Mesendoderm (in vitro differentiated cells): ENCODE measurements at regions not wholly inside any gene's neighbourhood (a gene's known extent, or its start where the extent isn't known, plus 50 kb on each side); places are given as distances from the start of the nearest gene placed in this dataset.

Experiments
- DNase-seq: peaks from one replicate; pipeline ENCODE4 v3.0.0; 2013
- H2AK5ac ChIP-seq: 2 replicates; pipeline ENCODE4 v1.6.1; 2013; ENCODE audit warnings: low read length, inconsistent platforms
- H2BK120ac ChIP-seq: 2 replicates; pipeline ENCODE4 v1.6.1; 2013; ENCODE audit warnings: low read depth, mild to moderate bottlenecking, low read length, moderate library complexity, mixed read lengths
- H2BK15ac ChIP-seq: replicated peaks from 2 replicates; pipeline ENCODE4 v1.6.1; 2013; ENCODE audit warnings: low read depth, mild to moderate bottlenecking, moderate library complexity
- H2BK5ac ChIP-seq: 2 replicates; pipeline ENCODE4 v1.6.1; 2013; ENCODE audit warnings: low read length, inconsistent platforms
- H3K18ac ChIP-seq: 2 replicates; pipeline ENCODE4 v1.6.1; 2013; ENCODE audit warnings: mild to moderate bottlenecking, low read length, mixed read lengths
- H3K23ac ChIP-seq: one replicate; pipeline ENCODE4 v1.6.1; 2013; ENCODE audit warnings: low read length
- H3K27ac ChIP-seq: 2 replicates; pipeline ENCODE4 v1.5.1; 2013; ENCODE audit warnings: low read depth, mild to moderate bottlenecking, inconsistent platforms, low read length, moderate library complexity
- H3K27me3 ChIP-seq: 2 replicates; pipeline ENCODE4 v1.6.1; 2013; ENCODE audit warnings: low read length, control low read depth, mild to moderate bottlenecking, inconsistent platforms; ENCODE audit not compliant: insufficient read depth, poor library complexity
- H3K36me3 ChIP-seq: 2 replicates; pipeline ENCODE4 v1.6.1; 2013; ENCODE audit warnings: low read length, inconsistent platforms; ENCODE audit not compliant: control insufficient read depth, insufficient read depth
- H3K4ac ChIP-seq: one replicate; pipeline ENCODE4 v1.6.1; 2013; ENCODE audit warnings: low read depth, mild to moderate bottlenecking, low read length, moderate library complexity
- H3K4me1 ChIP-seq: 2 replicates; pipeline ENCODE4 v1.6.1; 2013; ENCODE audit warnings: low read depth, low read length, inconsistent platforms; ENCODE audit not compliant: control insufficient read depth
- H3K4me2 ChIP-seq: 2 replicates; pipeline ENCODE4 v1.6.1; 2013; ENCODE audit warnings: low read length
- H3K4me3 ChIP-seq: 2 replicates; pipeline ENCODE4 v1.5.1; 2013; ENCODE audit warnings: mild to moderate bottlenecking, low read length
- H3K56ac ChIP-seq: one replicate; pipeline ENCODE4 v1.6.1; 2013; ENCODE audit warnings: low read length
- H3K79me1 ChIP-seq: 2 replicates; pipeline ENCODE4 v1.6.1; 2013; ENCODE audit warnings: low read length, inconsistent platforms
- H3K79me2 ChIP-seq: 2 replicates; pipeline ENCODE4 v1.6.1; 2013; ENCODE audit warnings: mild to moderate bottlenecking, low read length; ENCODE audit not compliant: control insufficient read depth, insufficient read depth
- H3K9ac ChIP-seq: 2 replicates; pipeline ENCODE4 v1.6.1; 2013; ENCODE audit warnings: low read length, inconsistent platforms
- H4K5ac ChIP-seq: one replicate; pipeline ENCODE4 v1.6.1; 2013; ENCODE audit warnings: low read length
- H4K8ac ChIP-seq: one replicate; pipeline ENCODE4 v1.6.1; 2013; ENCODE audit warnings: low read depth, mild to moderate bottlenecking, control low read depth, low read length, moderate library complexity
- WGBS: extraction: QIAGEN DNeasy Blood & Tissue Kit; methylation state at CpG from one replicate; pipeline ENCODE4 v1.1.7; 2013; ENCODE audit warnings: low lambda C conversion rate, missing lambda C conversion rate; ENCODE audit not compliant: insufficient coverage; ENCODE audit errors: extremely low coverage; 5-methylcytosine and 5-hydroxymethylcytosine counted together

DNA sequence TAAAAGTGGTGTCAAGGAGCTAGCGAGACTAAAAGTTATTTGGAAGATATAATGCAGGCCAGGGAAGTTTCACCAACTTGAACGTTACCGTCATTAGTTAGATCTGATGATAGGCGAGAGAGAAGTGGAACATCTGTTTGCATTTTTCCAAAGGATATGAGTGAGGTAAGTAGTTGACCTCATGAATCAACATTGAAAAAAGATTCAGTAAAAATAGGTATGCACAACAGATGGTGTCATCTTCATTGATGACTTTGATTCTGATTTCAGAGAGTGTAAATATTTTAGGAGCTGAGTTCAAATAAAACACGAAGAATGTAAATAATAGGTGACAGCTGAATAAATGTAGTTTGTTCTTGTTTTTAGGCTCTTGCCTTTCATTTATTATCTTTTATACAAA lies 998.9 kb upstream of the CDH6 start:
- Histone ChIP-seq H4K5ac (no peak overlapping the region), H2BK15ac (no peak overlapping the region), H2AK5ac (no peak overlapping the region), H3K56ac (no peak overlapping the region), H3K4me1 (no peaks in the 10 kb centered on the region), H3K36me3 (no peaks in the 10 kb centered on the region), H3K18ac (no peak overlapping the region), H3K23ac (no peak overlapping the region), H3K27me3 (no peaks in the 10 kb centered on the region), H3K27ac (no peak overlapping the region), H3K4me3 (no peak overlapping the region), H2BK120ac (no peak overlapping the region), H4K8ac (no peak overlapping the region), H3K79me2 (no peaks in the 10 kb centered on the region), H2BK5ac (no peak overlapping the region), H3K4ac (no peak overlapping the region), H3K4me2 (no peak overlapping the region), H3K79me1 (no peaks in the 10 kb centered on the region), H3K9ac (no peak overlapping the region)
- no CpG with 5 or more reads among the region's 5 CpGs for WGBS
- DNase-seq, result no peak

DNA sequence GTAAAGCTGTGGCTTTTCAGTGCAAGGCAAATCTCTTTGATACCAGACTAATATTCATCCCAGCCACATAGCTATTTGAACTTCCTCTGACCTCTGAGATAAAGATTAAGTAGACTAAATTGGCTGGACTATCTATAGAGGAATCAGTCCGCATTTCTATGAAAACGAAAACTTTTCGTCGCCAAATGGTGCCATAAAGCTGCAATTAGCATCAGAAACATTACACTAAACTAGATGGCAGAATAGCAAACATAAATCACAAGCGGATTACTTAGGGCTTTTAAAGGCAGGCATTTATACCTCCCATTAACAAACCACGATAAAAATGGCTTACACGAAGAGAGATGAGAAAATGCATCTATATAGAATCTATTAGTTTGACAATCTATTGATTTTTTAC lies 1009.7 kb upstream of the CDH6 start:
- H3K79me2 ChIP-seq, result no peaks in the 10 kb centered on the region
- H3K36me3 ChIP-seq, result no peaks in the 10 kb centered on the region
- no peak overlapping the region for H3K4ac ChIP-seq
- H3K4me3 ChIP-seq, result no peak overlapping the region
- H3K9ac ChIP-seq, result no peak overlapping the region
- no peak overlapping the region for H2BK120ac ChIP-seq
- H4K5ac ChIP-seq, result no peak overlapping the region
- H3K79me1 ChIP-seq, result no peaks in the 10 kb centered on the region
- H2BK15ac ChIP-seq, result no peak overlapping the region
- no peaks in the 10 kb centered on the region for H3K4me1 ChIP-seq
- WGBS, result no CpG with 5 or more reads among the region's 7 CpGs
- H3K27me3 ChIP-seq, result no peaks in the 10 kb centered on the region
- no peak overlapping the region for H3K56ac ChIP-seq
- no peak overlapping the region for H3K4me2 ChIP-seq
- H3K18ac ChIP-seq, result no peak overlapping the region
- DNase-seq, result no peak
- H2BK5ac ChIP-seq, result no peak overlapping the region
- no peak overlapping the region for H3K23ac ChIP-seq
- no peak overlapping the region for H2AK5ac ChIP-seq
- H3K27ac ChIP-seq, result no peak overlapping the region
- no peak overlapping the region for H4K8ac ChIP-seq

DNA sequence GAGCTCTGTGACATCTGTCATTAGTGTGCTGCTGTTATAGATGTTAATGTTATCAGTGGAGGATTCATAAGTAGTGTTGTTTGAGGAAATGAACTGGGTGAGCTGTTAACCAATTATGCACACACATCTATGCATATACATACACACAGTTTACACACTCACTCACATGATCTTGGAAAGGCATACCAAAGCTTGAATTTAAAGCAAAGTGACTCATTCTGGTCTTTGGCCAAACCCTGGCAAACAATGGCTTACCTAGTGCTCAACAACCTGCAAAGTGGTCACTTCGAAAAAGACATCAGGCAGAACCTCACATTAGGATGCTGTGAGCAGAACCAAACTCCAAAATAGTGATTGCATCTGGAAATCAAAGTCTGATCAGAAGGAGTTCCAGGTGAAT lies 1037.3 kb upstream of the CDH6 start:
- H4K8ac ChIP-seq, result no peak overlapping the region
- no peak overlapping the region for H2AK5ac ChIP-seq
- H3K4me1 ChIP-seq, result no peaks in the 10 kb centered on the region
- H3K27ac ChIP-seq, result no peak overlapping the region
- no peak overlapping the region for H2BK5ac ChIP-seq
- no peak overlapping the region for H3K4ac ChIP-seq
- no peak overlapping the region for H3K56ac ChIP-seq
- H3K36me3 ChIP-seq, result no peaks in the 10 kb centered on the region
- H3K9ac ChIP-seq, result no peak overlapping the region
- H3K23ac ChIP-seq, result no peak overlapping the region
- H2BK120ac ChIP-seq, result no peak overlapping the region
- no peak overlapping the region for H2BK15ac ChIP-seq
- no peak overlapping the region for H3K18ac ChIP-seq
- H3K27me3 ChIP-seq, result no peaks in the 10 kb centered on the region
- no peaks in the 10 kb centered on the region for H3K79me1 ChIP-seq
- DNase-seq, result no peak
- no CpG with 5 or more reads among the region's 1 CpG for WGBS
- no peak overlapping the region for H4K5ac ChIP-seq
- no peaks in the 10 kb centered on the region for H3K79me2 ChIP-seq
- no peak overlapping the region for H3K4me3 ChIP-seq
- H3K4me2 ChIP-seq, result no peak overlapping the region

DNA sequence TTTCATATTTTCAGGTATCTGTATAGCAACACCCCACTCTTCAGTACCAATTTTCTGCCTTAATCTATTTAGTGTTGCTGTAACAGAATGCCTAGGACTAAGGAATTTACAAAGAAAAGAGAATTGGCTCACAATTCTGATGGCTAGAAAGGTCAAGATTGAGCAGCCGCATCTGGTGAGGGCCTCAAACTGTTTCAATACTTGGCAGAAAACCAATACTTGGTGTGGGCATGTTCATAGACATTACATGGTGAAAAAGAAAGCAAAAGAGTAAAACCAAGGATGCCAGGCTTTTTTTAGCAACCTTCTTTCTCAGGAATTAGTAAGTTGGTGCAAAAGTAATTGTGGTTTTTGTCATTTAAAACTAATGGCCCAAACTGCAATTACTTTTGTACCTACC lies 1041.1 kb upstream of the CDH6 start:
- no peak overlapping the region for H3K27ac ChIP-seq
- H4K5ac ChIP-seq, result no peak overlapping the region
- H3K36me3 ChIP-seq, result no peaks in the 10 kb centered on the region
- no CpG with 5 or more reads among the region's 1 CpG for WGBS
- no peak overlapping the region for H3K4me3 ChIP-seq
- no peak overlapping the region for H3K18ac ChIP-seq
- no peak overlapping the region for H2BK15ac ChIP-seq
- no peak overlapping the region for H2AK5ac ChIP-seq
- no peak overlapping the region for H4K8ac ChIP-seq
- no peaks in the 10 kb centered on the region for H3K27me3 ChIP-seq
- H3K4me1 ChIP-seq, result no peaks in the 10 kb centered on the region
- no peaks in the 10 kb centered on the region for H3K79me2 ChIP-seq
- no peak overlapping the region for H3K9ac ChIP-seq
- H3K23ac ChIP-seq, result no peak overlapping the region
- no peak overlapping the region for H3K56ac ChIP-seq
- no peak overlapping the region for H3K4ac ChIP-seq
- no peak for DNase-seq
- H2BK120ac ChIP-seq, result no peak overlapping the region
- no peaks in the 10 kb centered on the region for H3K79me1 ChIP-seq
- H2BK5ac ChIP-seq, result no peak overlapping the region
- no peak overlapping the region for H3K4me2 ChIP-seq

DNA sequence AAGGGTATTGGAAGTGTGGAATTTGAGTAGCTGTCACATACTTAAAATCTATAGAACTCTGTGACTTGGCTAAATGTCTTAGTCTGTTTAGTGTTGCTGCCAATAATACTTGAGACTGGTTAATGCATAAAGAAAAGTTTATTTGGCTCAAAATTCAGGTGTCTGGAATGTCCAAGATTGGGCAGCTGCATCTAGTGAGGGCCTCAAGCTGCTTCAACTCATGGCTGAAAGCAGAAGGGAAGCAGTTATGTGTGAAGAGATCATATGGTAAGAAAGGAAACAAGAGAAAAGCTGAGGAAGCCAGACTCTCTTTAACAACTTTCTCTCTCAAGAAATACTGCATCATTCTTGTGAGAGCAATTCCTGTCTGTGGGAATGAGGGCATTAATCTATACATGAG lies 1043.3 kb upstream of the CDH6 start:
- no peak overlapping the region for H3K4me2 ChIP-seq
- no peaks in the 10 kb centered on the region for H3K27me3 ChIP-seq
- no peak overlapping the region for H3K4ac ChIP-seq
- no peak overlapping the region for H3K23ac ChIP-seq
- H3K4me1 ChIP-seq, result no peaks in the 10 kb centered on the region
- H3K4me3 ChIP-seq, result no peak overlapping the region
- DNase-seq, result no peak
- H2BK120ac ChIP-seq, result no peak overlapping the region
- no peak overlapping the region for H2BK15ac ChIP-seq
- no peak overlapping the region for H3K27ac ChIP-seq
- H2AK5ac ChIP-seq, result no peak overlapping the region
- H3K56ac ChIP-seq, result no peak overlapping the region
- no peak overlapping the region for H2BK5ac ChIP-seq
- no peak overlapping the region for H4K5ac ChIP-seq
- no peaks in the 10 kb centered on the region for H3K36me3 ChIP-seq
- H3K9ac ChIP-seq, result no peak overlapping the region
- no peak overlapping the region for H3K18ac ChIP-seq
- H3K79me1 ChIP-seq, result no peaks in the 10 kb centered on the region
- no peaks in the 10 kb centered on the region for H3K79me2 ChIP-seq
- H4K8ac ChIP-seq, result no peak overlapping the region

DNA sequence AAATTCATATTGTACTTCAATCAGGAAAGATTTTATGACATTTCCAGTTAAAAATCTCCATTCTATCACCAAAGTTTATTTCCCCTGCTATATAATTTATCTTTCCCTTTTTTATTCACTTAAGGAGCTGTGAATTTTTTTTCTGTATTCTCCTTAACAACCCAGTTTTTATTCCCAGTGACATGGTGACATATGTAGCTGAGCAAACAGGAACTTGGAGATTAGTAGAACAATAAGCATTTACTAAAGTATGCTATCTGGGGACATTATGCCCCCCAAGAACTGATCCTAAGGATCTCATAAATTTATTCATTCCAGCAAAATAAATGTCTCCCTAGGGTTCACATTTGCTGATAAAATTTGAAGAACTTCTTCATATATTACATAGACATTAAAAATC lies 1044.0 kb upstream of the CDH6 start:
- Histone ChIP-seq H3K27me3 (no peaks in the 10 kb centered on the region), H3K23ac (no peak overlapping the region), H3K27ac (no peak overlapping the region), H3K9ac (no peak overlapping the region), H3K18ac (no peak overlapping the region), H4K5ac (no peak overlapping the region), H2BK15ac (no peak overlapping the region), H2AK5ac (no peak overlapping the region), H4K8ac (no peak overlapping the region), H3K79me1 (no peaks in the 10 kb centered on the region), H3K56ac (no peak overlapping the region), H3K79me2 (no peaks in the 10 kb centered on the region), H2BK120ac (no peak overlapping the region), H3K4me1 (no peaks in the 10 kb centered on the region), H3K4me2 (no peak overlapping the region), H3K4ac (no peak overlapping the region), H3K36me3 (no peaks in the 10 kb centered on the region), H3K4me3 (no peak overlapping the region), H2BK5ac (no peak overlapping the region)
- no peak for DNase-seq
